ENCODE measurements at regions not wholly inside any gene's neighbourhood (a gene's known extent, or its start where the extent isn't known, plus 50 kb on each side); places are given as distances from the start of the nearest gene placed in this dataset.

- TF ChIP-seq POU6F1 (CRISPR knock-in tag; IDR thresholded peaks at IDR 0.05; ENCODE audit: borderline replicate concordance, low read depth) (no peak), PATZ1 (CRISPR knock-in tag; IDR thresholded peaks at IDR 0.05; ENCODE audit: borderline replicate concordance) (no peak), OSR1 (CRISPR knock-in tag; IDR thresholded peaks at IDR 0.05) (no peak), GLIS3 (CRISPR knock-in tag; IDR thresholded peaks at IDR 0.05) (no peak), ZNF565 (CRISPR knock-in tag; conservative IDR thresholded peaks at IDR 0.05; ENCODE audit: low read depth) (no peak), SNAI2 (CRISPR knock-in tag; IDR thresholded peaks at IDR 0.05) (no peak), ARNTL (CRISPR knock-in tag; IDR thresholded peaks at IDR 0.05; ENCODE audit: borderline replicate concordance, low read depth) (no peak), ZFP3 (CRISPR knock-in tag; IDR thresholded peaks at IDR 0.05) (no peak), BACH2 (CRISPR knock-in tag; IDR thresholded peaks at IDR 0.05; ENCODE audit: borderline replicate concordance) (no peak), PPARA (CRISPR knock-in tag; IDR thresholded peaks at IDR 0.05; ENCODE audit: borderline replicate concordance) (no peak), CREB5 (CRISPR knock-in tag; IDR thresholded peaks at IDR 0.05; ENCODE audit: low read depth) (no peak), CSRNP3 (CRISPR knock-in tag; IDR thresholded peaks at IDR 0.05) (no peak), TSHZ2 (CRISPR knock-in tag; IDR thresholded peaks at IDR 0.05) (no peak), ISL1 (CRISPR knock-in tag; IDR thresholded peaks at IDR 0.05) (no peak)
Observed at GRCh38 chr3:63159764-63160163, 118.3 kb upstream of the SYNPR start.
